ENCODE measurements at regions not wholly inside any gene's neighbourhood (a gene's known extent, or its start where the extent isn't known, plus 50 kb on each side); places are given as distances from the start of the nearest gene placed in this dataset.

GRCh38 chr11:15605094-15605493 is 490.4 kb downstream of the INSC start:
- Mint-ChIP-seq H3K9me3 (no peaks in the 10 kb centered on the region), H3K4me1 (ENCODE audit: low read depth) (no peaks in the 10 kb centered on the region), H3K27me3 (ENCODE audit: low read depth) (no peaks in the 10 kb centered on the region), H3K4me3 (no peak overlapping the region), H3K36me3 (ENCODE audit: low read depth) (no peaks in the 10 kb centered on the region), H3K27ac (no peak overlapping the region)
- no peak for DNase-seq (ENCODE audit: low spot score)

DNA sequence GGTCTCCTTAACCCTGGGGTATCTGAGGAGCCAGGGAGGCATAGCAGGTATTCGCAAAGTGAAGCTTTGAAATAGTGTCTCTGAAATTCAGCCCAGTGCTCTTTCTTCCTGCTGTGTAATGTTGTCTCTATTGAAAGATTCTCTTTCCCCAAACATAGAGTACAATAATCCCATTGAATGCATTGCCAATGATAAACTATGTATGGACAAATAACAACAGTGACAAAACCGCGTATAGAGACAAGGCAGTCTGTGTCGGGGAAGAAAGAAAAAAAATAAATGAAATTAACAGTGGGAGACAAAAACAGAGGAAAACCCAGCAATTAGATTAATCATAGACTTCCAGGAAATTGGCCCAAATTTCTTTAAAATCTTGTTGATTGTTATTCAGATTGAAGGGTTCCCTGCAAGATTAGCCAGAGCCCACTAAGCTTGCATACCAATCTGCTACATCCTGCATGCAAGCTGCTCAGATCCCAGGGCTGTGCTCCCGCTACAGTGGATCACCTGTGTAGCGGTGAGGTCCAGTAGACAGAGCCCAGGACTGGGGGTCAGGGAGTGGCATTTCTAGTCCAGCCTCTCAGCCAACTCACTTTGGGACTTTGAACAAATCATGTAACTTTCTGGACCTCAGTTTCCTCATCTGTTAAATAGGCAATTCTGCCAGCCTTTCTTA is 492.8 kb downstream of the INSC start:
- no peaks in the 10 kb centered on the region for H3K27me3 Mint-ChIP-seq (ENCODE audit: low read depth)
- H3K36me3 Mint-ChIP-seq (ENCODE audit: low read depth), result no peaks in the 10 kb centered on the region
- no peak overlapping the region for H3K4me3 Mint-ChIP-seq
- no peaks in the 10 kb centered on the region for H3K4me1 Mint-ChIP-seq (ENCODE audit: low read depth)
- H3K27ac Mint-ChIP-seq, result no peak overlapping the region
- no peak for DNase-seq (ENCODE audit: low spot score)
- H3K9me3 Mint-ChIP-seq, result no peaks in the 10 kb centered on the region

GRCh38 chr11:15609445-15609844 is 494.7 kb downstream of the INSC start:
- no peak overlapping the region for H3K4me3 Mint-ChIP-seq
- H3K4me1 Mint-ChIP-seq (ENCODE audit: low read depth), result no peaks in the 10 kb centered on the region
- H3K27me3 Mint-ChIP-seq (ENCODE audit: low read depth), result no peaks in the 10 kb centered on the region
- no peaks in the 10 kb centered on the region for H3K36me3 Mint-ChIP-seq (ENCODE audit: low read depth)
- DNase-seq (ENCODE audit: low spot score), result no peak
- no peaks in the 10 kb centered on the region for H3K9me3 Mint-ChIP-seq
- no peak overlapping the region for H3K27ac Mint-ChIP-seq

- H3K27ac Mint-ChIP-seq, result no peak overlapping the region
Measured at GRCh38 chr11:15610881-15611280, 496.2 kb downstream of the INSC start.

DNA sequence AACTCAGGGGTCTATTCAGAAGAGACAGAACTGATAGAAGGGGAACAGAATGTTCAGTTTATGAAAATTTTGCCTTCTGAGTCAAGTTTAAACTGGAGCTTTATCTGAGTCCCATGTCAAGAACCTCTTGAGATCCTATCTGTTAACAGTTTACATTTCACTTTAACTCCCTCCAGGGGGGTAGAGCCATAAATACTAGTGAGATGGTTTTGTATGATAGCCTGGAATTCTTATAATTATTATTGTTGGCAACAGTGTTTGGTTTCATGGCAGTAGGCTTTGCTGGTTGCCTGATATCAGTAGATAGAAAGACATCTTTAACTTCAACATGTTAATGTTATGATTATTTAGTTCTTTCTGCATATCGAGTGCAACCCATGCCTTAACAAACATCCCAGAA is 498.5 kb downstream of the INSC start:
- Mint-ChIP-seq H3K4me3 (no peak overlapping the region), H3K27me3 (ENCODE audit: low read depth) (no peaks in the 10 kb centered on the region), H3K9me3 (no peaks in the 10 kb centered on the region), H3K4me1 (ENCODE audit: low read depth) (no peaks in the 10 kb centered on the region), H3K36me3 (ENCODE audit: low read depth) (no peaks in the 10 kb centered on the region), H3K27ac (no peak overlapping the region)
- no peak for DNase-seq (ENCODE audit: low spot score)

More at GRCh38 chr11:15610881-15611280, 496.2 kb downstream of the INSC start:
- H3K36me3 Mint-ChIP-seq (ENCODE audit: low read depth), result no peaks in the 10 kb centered on the region
- no peaks in the 10 kb centered on the region for H3K4me1 Mint-ChIP-seq (ENCODE audit: low read depth)
- no peak for DNase-seq (ENCODE audit: low spot score)
- no peaks in the 10 kb centered on the region for H3K9me3 Mint-ChIP-seq
- no peak overlapping the region for H3K4me3 Mint-ChIP-seq
- no peaks in the 10 kb centered on the region for H3K27me3 Mint-ChIP-seq (ENCODE audit: low read depth)

DNA sequence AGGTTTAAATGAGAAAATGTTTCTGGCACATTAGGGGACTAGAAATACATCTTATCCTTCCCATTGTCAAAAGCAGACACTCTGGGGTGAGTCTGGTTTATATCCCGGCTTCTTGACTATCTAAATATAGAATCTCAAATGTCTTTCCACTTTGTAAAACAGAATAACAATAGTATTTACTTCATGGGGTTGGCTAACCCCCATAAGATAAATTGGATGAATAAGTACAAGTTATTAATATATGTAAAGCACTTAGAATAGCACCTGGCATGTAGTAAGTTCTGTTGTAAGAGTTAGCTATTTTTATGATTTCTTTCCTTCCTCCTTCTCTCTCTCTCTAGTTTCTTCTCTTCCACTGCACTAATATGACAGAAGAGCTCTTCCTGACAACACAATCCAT is 499.1 kb downstream of the INSC start:
- DNase-seq (ENCODE audit: low spot score), result no peak

GRCh38 chr11:15615398-15616096 is 500.8 kb downstream of the INSC start:
- H3K36me3 Mint-ChIP-seq (ENCODE audit: low read depth), result no peaks in the 10 kb centered on the region
- H3K4me3 Mint-ChIP-seq, result no peak overlapping the region
- DNase-seq (ENCODE audit: low spot score), result no peak
- no peaks in the 10 kb centered on the region for H3K4me1 Mint-ChIP-seq (ENCODE audit: low read depth)
- no peaks in the 10 kb centered on the region for H3K9me3 Mint-ChIP-seq
- no peaks in the 10 kb centered on the region for H3K27me3 Mint-ChIP-seq (ENCODE audit: low read depth)
- no peak overlapping the region for H3K27ac Mint-ChIP-seq

More for the DNA sequence above, 499.1 kb downstream of the INSC start:
- Mint-ChIP-seq H3K27ac (no peak overlapping the region), H3K36me3 (ENCODE audit: low read depth) (no peaks in the 10 kb centered on the region), H3K9me3 (no peaks in the 10 kb centered on the region), H3K27me3 (ENCODE audit: low read depth) (no peaks in the 10 kb centered on the region), H3K4me1 (ENCODE audit: low read depth) (no peaks in the 10 kb centered on the region), H3K4me3 (no peak overlapping the region)

DNA sequence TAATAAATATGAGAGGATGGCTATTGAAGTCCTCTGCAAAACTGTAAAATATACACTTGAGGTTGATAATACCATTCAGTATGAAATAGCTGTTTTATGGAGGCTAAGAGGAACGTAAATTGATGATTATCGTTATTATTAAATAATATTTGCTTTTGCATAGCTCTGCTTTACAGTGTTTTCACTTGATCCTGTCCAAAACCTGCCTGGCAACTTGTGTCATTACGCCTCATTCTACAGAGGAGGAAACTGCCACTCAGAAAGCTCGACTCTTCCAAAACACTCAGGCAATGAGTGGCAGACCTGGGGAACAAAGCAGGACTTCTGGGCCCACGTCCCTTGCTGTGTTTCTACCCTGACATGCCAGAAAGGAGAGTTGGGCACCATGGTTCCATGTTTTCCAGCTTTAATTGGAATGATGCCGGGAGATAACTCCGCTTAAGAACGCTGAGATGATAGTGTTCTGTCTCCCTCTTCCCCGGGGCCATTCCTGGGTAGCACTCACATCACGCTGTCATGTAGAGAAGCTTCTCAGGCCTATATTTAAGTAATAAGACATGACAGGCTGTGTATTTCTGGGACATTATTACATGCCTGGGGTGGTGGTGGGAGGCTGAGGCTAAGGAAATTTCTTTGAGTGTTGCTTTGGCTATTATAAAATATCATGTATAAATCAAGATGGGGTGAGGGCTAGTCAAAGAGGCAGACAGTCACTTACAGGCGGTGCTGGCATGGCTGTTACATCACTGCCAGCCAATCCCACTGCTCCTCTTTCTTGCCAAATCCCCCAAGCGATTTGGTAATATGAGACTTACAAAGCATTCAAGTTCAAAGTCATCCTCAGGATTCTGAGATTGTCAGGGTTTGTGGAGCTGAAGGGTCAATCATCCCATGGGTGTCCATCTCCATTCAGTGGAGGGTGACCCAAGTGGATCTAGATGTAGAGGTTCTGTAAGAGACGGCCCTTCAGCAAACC is 501.7 kb downstream of the INSC start:
- no peak overlapping the region for H3K4me3 Mint-ChIP-seq
- peaks cover 2% of the 10 kb centered on the region for H3K27me3 Mint-ChIP-seq (ENCODE audit: low read depth)
- no peaks in the 10 kb centered on the region for H3K36me3 Mint-ChIP-seq (ENCODE audit: low read depth)
- no peak overlapping the region for H3K27ac Mint-ChIP-seq
- H3K4me1 Mint-ChIP-seq (ENCODE audit: low read depth), result no peaks in the 10 kb centered on the region
- DNase-seq (ENCODE audit: low spot score), result no peak
- H3K9me3 Mint-ChIP-seq, result no peaks in the 10 kb centered on the region

- H3K36me3 Mint-ChIP-seq (ENCODE audit: low read depth), result no peaks in the 10 kb centered on the region
Measured at GRCh38 chr11:15617126-15617525, 502.4 kb downstream of the INSC start.

DNA sequence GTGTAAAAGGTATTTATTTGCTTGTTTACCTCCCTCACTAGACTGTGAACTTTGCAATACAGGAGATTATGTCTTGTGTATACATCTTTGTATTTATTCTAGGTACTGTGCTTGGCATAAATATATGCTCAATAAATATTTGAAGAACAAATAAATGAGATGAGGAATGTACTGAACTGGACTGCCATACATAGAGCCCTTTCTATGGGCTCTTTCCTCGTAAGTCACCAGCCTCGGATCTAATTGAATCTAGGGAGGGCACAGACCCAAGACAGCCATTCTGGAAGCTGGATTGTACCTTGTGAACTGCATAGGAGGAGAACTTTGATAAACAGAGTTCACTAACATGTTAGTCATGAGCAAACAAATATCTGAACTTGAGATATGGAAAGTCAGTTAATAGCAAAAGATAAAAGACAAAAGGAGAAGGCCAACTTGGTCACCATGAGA is 503.9 kb downstream of the INSC start:
- DNase-seq (ENCODE audit: low spot score), result no peak
- Mint-ChIP-seq H3K4me3 (no peak overlapping the region), H3K36me3 (ENCODE audit: low read depth) (no peaks in the 10 kb centered on the region), H3K27me3 (ENCODE audit: low read depth) (peaks cover 5% of the 10 kb centered on the region), H3K27ac (no peak overlapping the region), H3K4me1 (ENCODE audit: low read depth) (no peaks in the 10 kb centered on the region), H3K9me3 (no peaks in the 10 kb centered on the region)

More at GRCh38 chr11:15617126-15617525, 502.4 kb downstream of the INSC start:
- H3K4me1 Mint-ChIP-seq (ENCODE audit: low read depth), result no peaks in the 10 kb centered on the region
- no peaks in the 10 kb centered on the region for H3K9me3 Mint-ChIP-seq
- no peak overlapping the region for H3K4me3 Mint-ChIP-seq
- no peak overlapping the region for H3K27ac Mint-ChIP-seq
- peaks cover 5% of the 10 kb centered on the region for H3K27me3 Mint-ChIP-seq (ENCODE audit: low read depth)
- no peak for DNase-seq (ENCODE audit: low spot score)

DNA sequence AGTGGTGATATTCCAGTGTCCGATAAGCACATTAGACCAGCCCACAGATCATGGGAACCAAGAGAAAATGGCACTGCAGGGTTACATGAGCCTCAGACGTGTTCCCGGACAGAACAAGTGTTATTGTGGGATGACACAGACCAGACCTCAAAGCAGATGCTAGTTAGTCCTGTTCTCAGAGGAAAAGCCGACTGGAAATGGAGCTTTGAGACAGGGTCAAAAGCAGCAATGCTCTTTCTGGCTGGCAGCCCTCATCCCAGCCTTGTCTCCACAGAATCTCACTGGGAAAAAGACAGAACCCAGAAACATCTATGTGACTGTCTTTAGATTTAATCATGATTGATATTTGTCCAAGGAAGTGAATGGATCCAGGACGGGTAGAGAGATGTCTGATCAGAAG is 506.8 kb downstream of the INSC start:
- Mint-ChIP-seq H3K27me3 (ENCODE audit: low read depth) (peaks cover 5% of the 10 kb centered on the region), H3K4me3 (no peak overlapping the region), H3K27ac (no peak overlapping the region), H3K9me3 (no peaks in the 10 kb centered on the region), H3K36me3 (ENCODE audit: low read depth) (no peaks in the 10 kb centered on the region), H3K4me1 (ENCODE audit: low read depth) (no peaks in the 10 kb centered on the region)
- no peak for DNase-seq (ENCODE audit: low spot score)

DNA sequence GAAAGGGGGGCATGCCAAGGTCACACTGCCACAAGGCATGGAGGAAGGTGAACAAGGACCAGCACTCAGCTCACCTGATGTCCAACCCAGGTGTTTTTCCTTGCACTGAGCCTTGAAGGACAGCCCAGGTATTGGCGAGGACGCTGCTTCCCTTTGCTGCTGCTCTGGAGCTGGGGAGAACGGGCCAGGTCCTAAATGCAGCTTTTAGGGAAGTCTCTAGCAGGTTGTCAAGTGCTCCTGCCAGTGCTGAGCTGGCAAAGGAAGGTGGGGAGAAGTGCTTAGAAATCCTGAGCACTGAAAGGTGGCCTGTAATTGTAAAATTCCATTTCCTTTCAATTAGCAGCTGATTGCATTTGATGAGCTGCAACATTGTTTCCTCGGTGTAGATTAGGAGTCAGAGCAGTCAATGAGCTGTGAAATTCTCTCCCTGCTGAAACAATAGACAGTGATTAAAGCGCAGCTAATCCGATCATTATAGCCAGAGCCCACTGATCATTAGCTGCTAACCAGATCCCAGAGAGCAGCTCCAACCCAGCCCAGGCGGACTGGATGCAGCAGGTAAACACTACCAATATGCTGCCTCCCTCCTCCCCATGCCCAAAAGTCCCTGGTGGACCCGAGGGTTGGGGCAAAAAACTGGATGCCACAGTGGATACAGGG is 507.6 kb downstream of the INSC start:
- no peak for DNase-seq (ENCODE audit: low spot score)
- no peak overlapping the region for H3K27ac Mint-ChIP-seq
- no peaks in the 10 kb centered on the region for H3K4me1 Mint-ChIP-seq (ENCODE audit: low read depth)
- peaks cover 5% of the 10 kb centered on the region for H3K27me3 Mint-ChIP-seq (ENCODE audit: low read depth)
- H3K9me3 Mint-ChIP-seq, result no peaks in the 10 kb centered on the region
- no peak overlapping the region for H3K4me3 Mint-ChIP-seq
- H3K36me3 Mint-ChIP-seq (ENCODE audit: low read depth), result no peaks in the 10 kb centered on the region

GRCh38 chr11:15624701-15625100 is 510.0 kb downstream of the INSC start:
- DNase-seq (ENCODE audit: low spot score), result no peak
- Mint-ChIP-seq H3K9me3 (no peaks in the 10 kb centered on the region), H3K4me1 (ENCODE audit: low read depth) (no peaks in the 10 kb centered on the region), H3K27ac (no peak overlapping the region), H3K4me3 (no peak overlapping the region), H3K27me3 (ENCODE audit: low read depth) (peaks cover 5% of the 10 kb centered on the region), H3K36me3 (ENCODE audit: low read depth) (no peaks in the 10 kb centered on the region)
